HepG2 (cell line): ENCODE measurements at regions not wholly inside any gene's neighbourhood (a gene's known extent, or its start where the extent isn't known, plus 50 kb on each side); places are given as distances from the start of the nearest gene placed in this dataset.

Experiments used
- ESRRA ChIP-seq: sonication (generic); formaldehyde crosslinking; IDR thresholded peaks from 2 replicates; pipeline ENCODE4 v1.5.1; 2020; ENCODE audit warnings: mild to moderate bottlenecking, low read depth, missing genetic modification reagents
- POLR2AphosphoS5 ChIP-seq: IDR thresholded peaks from 2 replicates; pipeline ENCODE4 v1.6.1; 2012; ENCODE audit warnings: low read depth, low read length
- TCF12 ChIP-seq, 2 experiments: fragments of 450-650 bp in 1 of 2; sonication (generic) in 1 of 2; formaldehyde crosslinking in 1 of 2; IDR thresholded peaks; 2 replicates each; pipeline versions ENCODE4 v1.6.1 to v1.8.0; 2017 to 2022; ENCODE audit warnings: antibody characterized with exemption in 1 of 2, mild to moderate bottlenecking in 1 of 2, missing genetic modification reagents in 1 of 2, moderate library complexity in 1 of 2

DNA sequence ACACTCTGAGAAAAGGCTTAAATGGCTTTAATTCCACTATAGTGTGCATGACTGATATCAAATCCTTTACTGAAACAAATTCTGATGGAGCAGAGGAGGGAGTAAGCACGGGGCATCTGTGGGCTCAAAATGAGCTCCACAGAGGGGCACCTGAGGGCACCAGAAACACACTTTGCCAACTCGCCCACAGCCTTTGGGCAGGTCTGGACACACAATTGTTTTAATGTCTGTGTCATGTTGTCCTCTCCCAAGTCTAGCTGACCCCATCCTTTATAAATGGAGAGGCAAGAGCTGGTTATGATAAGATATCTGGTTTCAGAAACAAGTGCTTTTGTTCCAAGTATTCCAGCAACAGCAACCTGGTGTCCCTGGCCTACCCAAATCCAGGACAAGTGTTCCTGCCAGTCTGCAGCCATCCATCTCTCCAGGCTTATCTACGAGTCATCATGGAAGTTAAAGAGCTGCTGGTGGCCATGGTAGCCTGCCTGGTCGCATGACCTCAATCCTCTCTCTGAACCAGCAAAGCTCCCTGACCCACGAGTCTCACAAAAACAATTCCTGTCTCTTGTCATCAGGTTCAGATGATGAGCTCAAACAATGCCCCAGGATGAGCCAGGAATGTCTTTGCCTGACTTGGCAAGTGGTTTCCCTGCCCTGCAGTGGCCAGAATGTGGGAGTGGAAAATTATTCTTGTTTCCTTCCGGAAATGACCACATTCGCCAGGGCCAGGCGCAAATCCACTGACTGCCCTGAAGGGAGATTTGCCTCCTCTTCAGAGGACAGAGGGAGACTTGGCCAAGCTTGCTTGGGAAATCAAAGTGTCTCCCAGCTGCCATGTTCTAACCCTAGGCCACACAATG is 64.4 kb upstream of the TPM1 start:
- TF ChIP-seq TCF12 (IDR thresholded peaks at IDR 0.05) (no peak), TCF12 (CRISPR knock-in tag; IDR thresholded peaks at IDR 0.05) (no peak), ESRRA (CRISPR knock-in tag) (no peak), POLR2AphosphoS5 (no peak)
